Dedifferentiated amniotic fluid mesenchymal stem cell (primary cell): ENCODE measurements at regions not wholly inside any gene's neighbourhood (a gene's known extent, or its start where the extent isn't known, plus 50 kb on each side); places are given as distances from the start of the nearest gene placed in this dataset.

Experiments used
- DNase-seq: peaks from one replicate; pipeline ENCODE4 v3.0.0-alpha.2; 2016; ENCODE audit errors: extremely low spot score

DNA sequence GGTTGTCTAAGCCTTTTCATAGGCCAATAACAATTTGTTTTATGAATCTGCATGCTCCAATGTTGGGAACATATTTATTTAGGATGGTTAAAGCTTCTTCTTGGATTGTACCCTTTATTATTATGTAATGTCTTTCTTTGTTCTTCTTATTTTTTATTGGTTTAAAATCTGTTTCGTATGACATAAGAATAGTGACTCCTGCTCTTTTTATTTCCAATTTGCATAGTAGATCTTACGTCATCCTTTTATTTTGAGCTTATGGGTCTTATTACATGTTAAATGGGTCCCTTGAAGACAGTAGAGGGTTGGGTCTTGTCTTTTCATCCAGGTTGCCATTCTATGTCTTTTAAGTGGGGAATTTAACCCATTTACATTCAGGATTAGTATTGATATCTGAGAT lies 561.9 kb upstream of the GHITM start:
- no peak for DNase-seq

DNA sequence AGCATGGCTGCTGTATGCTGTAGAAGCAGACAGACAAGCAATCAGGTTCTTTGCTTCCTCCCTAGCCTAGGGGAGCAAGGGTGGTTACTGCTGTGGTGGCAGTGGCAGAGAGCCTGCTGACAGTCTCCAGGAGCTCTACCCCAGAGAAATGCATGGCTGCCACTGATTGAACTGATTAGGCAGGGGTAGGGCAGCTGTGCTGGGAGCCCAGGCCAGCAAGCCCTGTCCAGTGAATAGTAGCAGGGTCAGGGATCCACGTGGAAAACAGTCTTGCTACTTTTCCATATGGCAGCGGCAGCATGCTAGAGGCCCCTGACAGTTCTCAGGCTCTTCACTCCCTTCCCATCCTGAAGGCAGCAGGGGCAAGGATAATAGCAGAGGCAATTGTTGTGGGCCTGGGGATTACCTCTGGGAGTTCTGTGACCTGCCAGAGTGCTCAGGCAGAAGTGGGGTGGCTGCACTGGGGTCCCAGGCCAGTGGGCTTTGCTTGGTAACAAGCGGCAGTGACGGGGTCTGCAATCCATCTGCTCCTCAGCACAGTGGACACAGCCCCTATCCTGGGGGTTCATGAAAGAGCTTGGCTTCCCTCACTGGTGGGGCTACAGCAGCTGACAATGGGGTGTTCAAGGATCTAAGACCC lies 558.8 kb upstream of the GHITM start:
- no peak for DNase-seq

DNA sequence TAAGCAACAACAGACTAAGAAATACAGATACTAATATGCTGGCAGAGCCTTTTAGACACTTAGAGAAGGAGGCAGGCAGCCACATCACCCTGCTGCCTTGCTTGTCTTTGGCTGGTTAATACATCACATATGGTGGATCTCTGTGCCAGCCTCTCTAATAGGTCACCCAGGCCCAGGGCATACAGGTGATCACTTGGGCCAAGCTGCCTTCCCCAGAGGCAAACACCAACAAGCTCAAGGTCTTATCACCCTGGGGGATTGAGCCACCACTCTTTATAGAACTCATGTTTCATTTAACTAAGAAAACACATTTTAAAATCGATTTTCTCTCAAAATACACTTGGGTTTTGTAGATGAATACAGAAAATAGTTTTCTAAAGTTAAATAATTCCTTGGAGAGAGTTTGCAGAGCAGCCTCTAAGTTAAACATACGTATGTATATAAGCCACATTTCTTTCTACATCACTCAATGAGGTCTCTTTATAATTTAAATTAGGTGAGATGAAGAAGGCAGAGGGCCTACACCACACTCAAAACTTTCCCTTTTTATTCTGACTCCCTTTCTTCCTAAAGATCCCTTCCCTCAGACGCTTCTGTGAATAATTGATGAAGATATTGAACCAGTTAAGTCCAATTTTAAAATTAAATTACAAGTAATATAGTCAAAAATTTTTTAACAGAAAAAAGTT lies 556.8 kb upstream of the GHITM start:
- DNase-seq, result no peak

DNA sequence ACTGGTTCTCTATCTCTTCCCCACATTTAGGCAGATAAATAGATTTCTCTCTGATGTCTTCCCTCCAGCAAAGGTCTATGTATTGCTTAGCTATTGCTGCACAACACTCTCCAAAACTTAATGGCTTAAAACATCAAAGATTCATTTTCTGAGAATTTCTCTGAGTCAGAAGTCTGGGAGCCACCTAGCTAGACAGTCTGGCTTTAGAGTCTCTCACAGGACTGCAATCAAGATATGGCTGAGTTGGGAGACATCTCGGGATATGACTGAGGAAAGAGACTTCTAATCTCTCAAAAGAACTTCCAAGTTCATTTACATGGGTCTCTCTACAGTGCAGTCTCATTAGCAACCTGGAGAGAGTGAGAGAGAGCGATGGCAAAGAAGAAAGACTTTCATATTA lies 553.6 kb upstream of the GHITM start:
- DNase-seq, result no peak

DNA sequence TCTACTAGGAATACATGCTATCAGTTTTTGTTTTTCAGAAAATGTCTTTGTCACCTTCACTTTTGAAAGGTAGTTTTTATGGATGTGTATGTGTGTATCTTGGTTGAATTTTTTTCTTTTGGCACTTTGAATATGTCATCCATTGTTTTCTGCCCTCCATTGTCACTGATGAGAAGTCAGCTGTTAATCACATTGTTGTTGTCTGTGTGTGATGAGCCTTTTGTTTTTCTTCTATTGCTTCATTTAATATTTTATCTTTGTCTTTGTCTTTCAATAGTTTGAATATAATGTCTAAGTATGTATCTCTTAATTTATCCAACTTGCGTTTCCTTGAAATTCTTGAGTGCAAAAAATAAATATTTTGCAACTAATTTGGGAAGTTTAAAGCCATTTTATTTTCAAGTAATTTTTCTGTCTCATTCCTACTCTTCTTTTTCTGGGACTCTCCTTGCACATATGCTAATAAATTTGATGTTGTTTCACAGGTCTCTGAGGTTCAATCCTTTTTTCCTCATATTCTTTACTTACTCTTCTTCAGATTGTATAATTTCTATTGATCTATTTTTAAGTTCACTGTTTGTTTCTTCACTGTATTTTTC lies 546.9 kb upstream of the GHITM start:
- DNase-seq, result no peak

DNA sequence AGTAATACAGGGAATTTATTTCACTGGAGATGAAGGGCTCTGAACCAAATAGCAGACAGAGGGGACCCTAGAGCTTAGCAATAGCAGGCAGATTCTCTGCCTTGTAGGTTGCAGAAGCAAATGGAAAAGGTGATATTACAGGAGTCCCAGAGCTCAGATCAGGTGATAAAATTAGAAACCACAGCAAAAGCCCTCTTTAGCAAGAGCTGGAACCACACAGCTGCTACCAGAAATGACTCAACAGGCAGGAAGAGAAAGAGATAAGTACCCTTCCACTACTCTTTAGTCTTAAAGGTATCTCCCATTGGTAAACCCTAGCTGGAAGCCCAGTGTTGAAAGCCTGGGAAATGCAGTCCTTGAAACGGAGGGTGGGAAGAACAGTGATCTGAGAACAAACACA lies 535.6 kb upstream of the GHITM start:
- DNase-seq, result no peak

DNA sequence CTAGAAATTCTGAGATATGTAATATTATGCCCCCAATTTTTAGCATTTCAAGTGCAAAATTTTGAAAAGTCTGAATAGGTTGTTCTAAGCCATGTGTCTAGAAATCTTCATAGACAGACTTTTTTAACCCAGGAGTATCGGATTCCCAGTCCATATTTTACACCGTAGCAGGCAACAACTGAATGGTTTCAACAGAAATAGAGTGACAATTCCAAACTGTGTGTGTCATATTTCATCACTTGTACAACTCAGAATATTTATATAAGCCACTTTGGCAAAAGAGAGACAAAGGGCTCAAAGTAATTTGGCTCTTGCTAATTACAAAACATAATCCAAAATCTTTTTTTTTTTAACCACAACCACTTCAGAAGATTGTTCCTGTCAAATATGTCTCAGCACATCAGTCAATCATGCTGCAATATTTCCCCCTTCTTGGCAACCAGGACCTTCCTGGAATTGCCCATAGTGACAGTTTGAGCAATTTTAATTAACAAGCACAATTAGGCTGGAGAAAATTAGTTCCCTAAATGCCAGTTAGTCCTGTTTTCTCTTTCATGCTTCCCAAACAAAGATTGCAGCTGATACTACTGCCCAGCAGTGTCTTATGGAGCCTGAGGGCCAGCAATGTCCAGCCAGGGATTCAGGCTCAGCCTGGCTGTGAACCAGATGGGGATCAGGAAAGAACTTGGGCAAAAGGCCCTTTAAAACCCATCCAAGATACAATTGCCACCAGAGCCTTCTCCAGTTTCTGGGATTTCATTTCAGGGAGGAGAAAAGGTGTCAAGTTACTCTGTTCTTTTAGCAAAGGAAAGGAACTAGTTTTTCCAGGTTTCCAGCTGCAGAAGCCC lies 533.3 kb upstream of the GHITM start:
- DNase-seq, result peak; percentile 46

DNA sequence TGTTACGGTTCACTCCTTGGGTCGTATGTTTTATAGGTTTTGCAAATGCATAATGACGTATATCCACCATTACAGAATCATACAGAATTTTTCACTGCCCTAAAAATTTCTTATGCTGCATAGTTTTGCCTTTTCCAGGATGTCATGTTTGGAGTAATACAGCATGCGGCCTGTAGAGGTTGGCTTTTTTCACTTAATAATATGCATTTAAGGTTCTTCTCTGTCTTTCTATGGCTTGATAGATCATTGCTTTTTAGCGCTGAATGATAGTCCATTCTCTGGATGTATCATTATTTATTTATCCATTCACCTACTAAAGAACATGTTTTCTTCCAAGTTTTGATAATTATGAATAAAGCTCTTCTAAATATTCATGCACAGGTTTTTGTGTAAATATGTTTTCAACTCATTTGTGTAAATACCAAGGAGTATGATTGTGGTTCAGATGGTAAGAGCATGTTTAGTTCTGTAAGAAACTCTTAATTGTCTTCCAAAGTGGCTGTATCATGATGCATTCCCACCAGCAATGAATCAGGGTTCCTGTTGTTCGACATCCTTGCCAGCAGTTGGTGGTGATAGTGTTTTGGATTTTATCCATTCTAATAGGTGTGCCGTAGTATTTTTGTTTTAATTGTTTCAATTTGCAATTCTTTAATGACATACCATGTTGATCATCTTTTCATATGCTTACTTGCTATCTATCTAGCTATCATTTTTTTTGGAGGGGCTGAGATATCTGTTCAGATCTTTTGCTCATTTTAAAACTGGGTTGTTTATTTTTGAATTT lies 531.2 kb upstream of the GHITM start:
- DNase-seq, result peak; percentile 18

DNA sequence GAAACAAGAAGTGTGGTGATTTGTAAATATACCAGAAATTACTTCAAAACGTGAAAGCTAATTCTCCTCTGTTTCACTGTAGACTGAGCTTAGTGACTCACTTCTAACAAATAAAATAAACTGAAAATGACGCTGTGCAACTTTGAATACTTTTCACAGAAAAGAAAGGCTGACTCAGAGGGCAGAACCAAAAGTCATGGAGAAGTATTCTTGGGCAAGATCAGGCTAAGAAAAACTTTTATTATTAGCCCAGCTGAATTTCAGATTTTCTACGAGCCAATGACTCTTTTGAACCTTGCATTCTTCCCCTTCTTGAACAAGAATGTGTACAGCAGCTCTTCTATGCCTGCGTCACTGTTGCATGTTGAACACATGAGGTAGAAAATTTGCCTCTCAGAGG lies 527.3 kb upstream of the GHITM start:
- peak; percentile 78 for DNase-seq

DNA sequence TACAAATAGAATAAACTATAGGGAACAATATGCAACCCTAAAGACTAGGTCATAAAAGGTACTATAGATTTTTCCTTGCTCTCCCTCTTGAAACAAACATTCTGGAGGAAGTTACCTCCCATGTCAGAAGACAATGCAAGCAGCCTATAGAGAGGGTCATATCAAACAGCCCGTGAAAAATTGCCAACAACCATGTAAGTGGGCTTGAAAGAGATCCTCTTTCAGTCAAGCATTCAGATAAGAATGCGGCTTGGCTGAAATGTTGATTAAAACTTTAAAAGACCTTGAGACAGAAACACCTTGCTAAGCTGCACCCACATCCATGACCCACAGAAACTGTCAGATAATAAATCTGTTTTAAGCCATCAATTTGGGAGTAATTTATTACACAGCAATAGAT lies 526.6 kb upstream of the GHITM start:
- no peak for DNase-seq

DNA sequence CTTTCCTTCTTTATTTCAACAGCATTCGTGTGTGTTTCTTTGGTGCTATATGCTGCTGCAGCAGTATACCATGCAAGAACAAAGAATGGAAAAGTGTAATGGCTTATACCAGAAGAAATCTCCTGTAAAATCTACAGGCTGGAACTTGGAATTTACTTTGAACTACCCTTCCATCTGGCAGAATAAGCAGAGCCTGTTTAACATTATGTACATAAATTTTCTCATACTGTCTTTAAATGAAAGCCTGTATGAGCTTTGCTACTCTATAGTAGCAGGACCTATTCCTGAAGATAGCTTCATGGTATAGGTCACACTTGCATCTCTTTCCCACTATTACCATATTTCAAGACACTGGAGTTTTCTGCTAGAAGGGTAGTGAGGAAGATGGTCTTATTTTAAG lies 522.1 kb upstream of the GHITM start:
- DNase-seq, result no peak

DNA sequence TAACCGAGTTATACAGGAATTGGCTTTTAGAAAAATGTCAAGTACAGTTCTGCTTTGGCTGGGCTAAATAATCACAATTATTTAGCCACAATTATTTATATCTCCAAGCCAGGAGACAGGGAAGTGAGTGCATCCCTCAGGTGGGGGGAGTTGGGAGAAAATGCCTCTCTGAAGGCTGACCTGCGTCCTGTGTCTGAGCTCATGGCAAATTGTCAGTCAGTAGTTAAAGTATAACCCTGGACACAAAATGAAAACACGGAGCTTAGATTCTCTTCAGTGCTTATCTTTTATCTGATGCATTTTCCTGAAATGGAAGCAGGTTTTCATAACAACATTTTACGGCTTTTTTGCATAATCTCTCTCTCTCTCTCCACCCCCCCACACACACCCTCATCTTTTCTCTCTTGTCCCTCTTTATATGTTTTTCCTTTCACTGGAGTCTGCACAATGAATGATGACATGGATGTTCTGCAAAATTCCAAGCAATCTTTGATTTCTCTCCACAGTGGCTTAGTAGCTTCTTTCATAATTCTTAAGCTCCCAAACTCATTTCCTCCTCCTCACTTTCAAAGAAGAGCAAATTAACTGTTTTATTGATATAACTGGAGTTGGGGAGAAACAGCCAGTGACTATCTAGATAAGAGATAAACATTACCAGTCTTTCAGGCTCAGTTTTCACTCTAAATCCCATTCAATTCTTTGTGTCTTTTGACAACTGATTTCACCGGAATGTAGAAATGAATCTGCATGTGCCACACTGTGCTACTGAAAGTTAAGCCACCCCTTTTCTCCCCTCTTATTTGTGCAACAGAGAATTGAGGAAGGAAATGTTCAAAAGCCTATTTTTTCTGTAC lies 521.4 kb upstream of the GHITM start:
- no peak for DNase-seq

DNA sequence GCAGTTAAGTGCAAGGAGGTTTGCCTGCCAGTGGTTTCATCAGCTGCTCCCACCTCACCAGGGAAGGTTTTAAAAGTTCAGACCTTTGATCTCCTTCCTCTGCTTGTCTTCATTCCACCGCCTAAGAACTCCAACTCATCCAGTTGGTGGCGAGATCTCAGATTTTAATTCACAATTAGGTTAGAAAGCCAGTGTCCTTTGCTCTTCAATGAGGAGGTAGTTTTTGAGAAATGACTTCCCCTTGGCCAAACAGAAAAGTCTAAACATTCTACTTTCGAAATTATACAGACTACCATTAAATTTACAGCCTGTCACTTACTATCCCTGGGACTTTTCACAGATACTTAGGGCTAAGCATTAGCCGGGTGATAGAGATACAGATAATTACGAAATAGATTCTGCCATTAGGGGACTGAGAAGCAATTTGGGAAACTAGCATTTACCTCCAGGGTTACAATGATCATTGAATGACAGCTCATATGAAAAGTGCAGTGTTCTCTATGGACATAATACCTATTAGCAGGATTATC lies 513.4 kb upstream of the GHITM start:
- no peak for DNase-seq

DNA sequence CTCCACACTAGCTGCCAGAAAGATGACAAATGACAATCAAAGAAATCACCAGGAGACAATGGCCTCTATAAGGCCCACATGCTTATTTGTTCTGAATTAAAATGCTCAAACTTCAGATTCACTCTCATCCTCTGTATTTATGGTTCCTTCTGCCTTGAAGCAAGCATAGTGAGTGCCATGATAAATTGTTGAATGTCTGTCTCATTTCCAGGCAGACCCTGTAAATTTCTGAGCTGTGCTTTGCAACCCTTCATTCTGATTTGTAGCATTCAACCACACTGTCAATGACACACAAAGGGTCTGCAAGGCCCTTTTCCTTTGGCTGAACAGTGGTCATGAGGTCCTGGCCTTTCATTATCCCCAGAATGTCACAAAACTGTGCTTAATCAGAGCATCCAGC lies 506.6 kb upstream of the GHITM start:
- no peak for DNase-seq

DNA sequence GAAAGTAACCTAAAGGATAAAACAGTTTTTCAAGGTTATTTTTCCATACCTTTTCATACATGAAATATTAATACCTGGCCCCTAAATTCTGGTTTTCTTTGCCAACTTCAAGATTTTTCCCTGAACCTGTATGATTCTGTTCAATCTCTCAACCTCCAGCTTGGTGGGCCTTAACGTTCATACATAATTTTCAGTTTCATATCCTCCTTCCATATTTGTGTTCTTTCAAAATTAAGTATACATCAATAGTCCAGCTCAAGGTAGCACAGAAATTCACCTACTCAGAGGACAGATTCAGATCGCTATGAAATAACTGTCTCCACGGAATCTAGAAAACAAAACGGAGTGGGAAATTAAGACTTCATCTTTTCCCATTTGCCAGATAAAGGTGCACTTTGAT lies 505.8 kb upstream of the GHITM start:
- DNase-seq, result no peak

DNA sequence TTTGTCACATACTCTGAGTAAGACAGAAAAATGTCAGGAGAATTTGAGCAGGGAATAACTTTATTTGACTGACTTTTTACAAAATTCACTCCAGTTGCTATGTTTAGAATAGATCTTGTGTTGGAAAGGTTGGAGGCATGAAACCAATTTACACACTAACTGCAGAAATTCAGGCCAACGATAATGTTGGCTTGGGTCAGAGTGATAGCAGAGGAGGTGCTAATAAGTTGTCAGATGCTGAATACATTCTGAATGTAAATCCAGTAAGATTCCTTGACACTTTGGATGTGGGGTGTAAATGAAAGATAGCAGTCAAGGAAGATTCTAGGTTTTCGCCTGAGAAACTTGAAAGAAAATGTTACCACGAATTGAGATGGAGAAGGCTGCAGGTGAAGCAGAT lies 502.5 kb upstream of the GHITM start:
- DNase-seq, result no peak

DNA sequence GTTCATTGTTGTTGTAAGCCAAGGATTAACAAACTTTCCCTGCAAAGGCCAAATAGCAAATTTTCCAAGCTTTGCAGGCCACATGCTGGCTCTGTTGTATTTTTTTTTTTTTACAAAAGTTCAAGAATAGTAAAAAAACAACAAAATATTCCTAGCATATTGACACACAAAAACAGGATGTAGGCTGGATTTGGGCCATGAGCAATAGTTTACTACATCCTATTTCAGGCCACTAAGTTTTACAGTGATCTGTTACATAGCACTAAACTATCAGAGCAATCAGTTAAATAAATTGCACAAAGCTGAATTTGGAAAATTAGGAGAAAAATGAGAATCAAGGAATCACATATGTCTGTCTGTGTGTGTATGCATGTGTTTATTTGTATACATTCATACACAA lies 491.8 kb upstream of the GHITM start:
- DNase-seq, result no peak

DNA sequence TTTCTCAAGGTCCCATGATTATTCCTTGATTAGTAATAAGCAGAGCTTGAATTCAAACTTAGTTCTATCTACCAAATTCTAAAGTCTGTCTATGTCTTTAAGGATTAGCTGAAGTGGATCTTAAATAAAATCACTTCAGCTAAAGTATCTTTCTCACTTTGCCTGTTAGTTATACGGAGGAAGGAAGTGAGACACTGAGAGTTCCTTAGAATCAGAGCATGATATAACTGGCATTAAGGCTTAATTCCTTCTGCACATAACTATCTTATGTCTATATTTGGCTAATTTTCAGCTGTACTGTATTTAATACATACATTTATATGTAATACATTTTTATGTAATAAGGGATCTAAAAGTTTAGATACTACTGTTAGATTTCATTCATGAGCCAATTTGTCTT lies 491.1 kb upstream of the GHITM start:
- DNase-seq, result no peak

DNA sequence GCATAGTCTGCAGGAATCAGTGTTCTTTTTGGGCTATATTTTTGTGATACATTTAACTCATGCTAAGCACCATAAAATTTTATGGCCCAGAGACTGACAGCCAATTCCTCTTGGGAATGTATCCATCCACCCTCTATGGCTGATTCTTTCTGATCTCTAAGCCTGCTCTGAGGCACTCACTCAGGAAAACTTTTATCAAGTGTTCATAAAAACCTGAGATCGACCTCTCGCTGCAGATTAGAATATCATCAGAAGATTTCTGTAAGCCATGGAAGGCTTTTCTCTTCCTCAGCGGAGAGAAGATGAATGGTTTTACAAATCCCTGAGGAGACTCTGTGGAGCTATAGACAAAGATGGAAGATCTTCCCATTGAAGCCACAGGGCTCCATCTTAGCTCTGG lies 489.8 kb upstream of the GHITM start:
- no peak for DNase-seq

DNA sequence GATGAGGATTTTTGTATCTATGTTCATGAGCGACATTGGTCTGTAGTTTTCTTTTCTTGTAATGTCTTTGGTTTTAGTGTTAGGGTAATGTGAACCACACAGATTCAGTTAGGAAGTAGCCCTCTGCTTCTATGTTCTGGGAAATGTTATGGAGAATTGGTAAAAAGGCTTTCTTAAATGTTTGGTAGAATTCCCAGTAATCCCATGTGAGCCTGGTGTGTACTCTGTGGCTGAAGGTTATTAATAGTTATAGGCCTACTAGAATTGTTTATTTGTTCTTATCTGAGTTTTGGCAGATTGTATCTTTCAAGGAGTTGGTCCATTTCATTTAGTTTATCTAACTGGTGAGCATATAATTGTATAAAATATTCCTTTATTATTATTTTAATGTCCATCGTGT lies 484.6 kb upstream of the GHITM start:
- no peak for DNase-seq

DNA sequence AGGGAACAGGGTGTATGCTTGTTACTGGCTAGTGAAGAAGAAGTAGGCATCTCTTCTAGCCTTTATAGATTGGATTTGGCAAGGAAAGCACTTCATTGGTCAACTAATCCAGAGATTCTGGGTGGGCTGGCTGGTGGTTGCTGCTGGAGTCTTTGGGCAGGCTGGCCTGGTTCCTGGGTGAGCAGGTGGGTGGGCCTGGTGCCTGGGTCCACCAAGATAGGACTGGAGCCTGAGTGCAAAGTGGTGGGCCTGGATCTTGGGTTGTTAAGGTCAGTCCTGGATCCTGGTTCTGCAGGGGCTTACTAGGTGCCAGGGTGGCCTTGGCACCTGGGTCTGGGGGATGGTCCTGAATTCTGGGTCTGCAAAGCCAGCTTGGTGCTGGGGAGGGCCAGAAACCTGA lies 482.4 kb upstream of the GHITM start:
- DNase-seq, result no peak
